ENCODE measurements at regions not wholly inside any gene's neighbourhood (a gene's known extent, or its start where the extent isn't known, plus 50 kb on each side); places are given as distances from the start of the nearest gene placed in this dataset.
"Not testable (repeated sequence)": the region's sequence is repeated elsewhere in the genome, so short reads cannot be mapped to it uniquely, and the experiment has no call there.

- DNase-seq, result no peak
- H3K9me3 Mint-ChIP-seq, result no peaks in the 10 kb centered on the region
- H3K4me1 Mint-ChIP-seq, result no peaks in the 10 kb centered on the region
- POLR2A ChIA-PET, result no interaction called here
- ATAC-seq (ENCODE audit: low read depth), result no peak
- no peaks in the 10 kb centered on the region for H3K36me3 Mint-ChIP-seq
- no peak overlapping the region for H3K4me3 Mint-ChIP-seq
- no peaks in the 10 kb centered on the region for H3K27me3 Mint-ChIP-seq
- no peak overlapping the region for H3K27ac Mint-ChIP-seq
Measured at GRCh38 chr6:15176816-15177370, 69.0 kb upstream of the JARID2 start.

GRCh38 chr6:15183979-15184378, 61.9 kb upstream of the JARID2 start:
- peaks cover 2% of the 10 kb centered on the region for H3K36me3 Mint-ChIP-seq
- no peaks in the 10 kb centered on the region for H3K27me3 Mint-ChIP-seq
- peaks cover 6% of the 10 kb centered on the region for H3K4me1 Mint-ChIP-seq
- no peaks in the 10 kb centered on the region for H3K9me3 Mint-ChIP-seq
- POLR2A ChIA-PET, result no interaction called here
- DNase-seq (no peak), ATAC-seq (ENCODE audit: low read depth) (no peak)
- no peak overlapping the region for H3K27ac Mint-ChIP-seq
- H3K4me3 Mint-ChIP-seq, result no peak overlapping the region

- Mint-ChIP-seq H3K27me3 (no peaks in the 10 kb centered on the region), H3K9me3 (no peaks in the 10 kb centered on the region), H3K36me3 (peaks cover 2% of the 10 kb centered on the region), H3K4me3 (no peak overlapping the region), H3K27ac (no peak overlapping the region), H3K4me1 (peaks cover 6% of the 10 kb centered on the region)
- ATAC-seq (ENCODE audit: low read depth) (peak; percentile 63), DNase-seq (no peak)
- POLR2A ChIA-PET, result no interaction called here
Measured at GRCh38 chr6:15184441-15184861, 61.4 kb upstream of the JARID2 start.

GRCh38 chr6:15185111-15185510, 60.8 kb upstream of the JARID2 start:
- H3K4me1 Mint-ChIP-seq; H3K27ac Mint-ChIP-seq; ATAC-seq (ENCODE audit: low read depth); H3K36me3 Mint-ChIP-seq; H3K27me3 Mint-ChIP-seq; H3K4me3 Mint-ChIP-seq; POLR2A ChIA-PET; H3K9me3 Mint-ChIP-seq; DNase-seq: not testable (repeated sequence)

GRCh38 chr6:15193451-15193850, 52.4 kb upstream of the JARID2 start:
- H3K9me3 Mint-ChIP-seq; ATAC-seq (ENCODE audit: low read depth); H3K4me3 Mint-ChIP-seq; POLR2A ChIA-PET; H3K4me1 Mint-ChIP-seq; DNase-seq; H3K27me3 Mint-ChIP-seq; H3K36me3 Mint-ChIP-seq; H3K27ac Mint-ChIP-seq: not testable (repeated sequence)

- DNase-seq (no peak), ATAC-seq (ENCODE audit: low read depth) (no peak)
- Mint-ChIP-seq H3K36me3 (no peaks in the 10 kb centered on the region), H3K4me3 (no peak overlapping the region), H3K27ac (no peak overlapping the region), H3K27me3 (peaks cover 2% of the 10 kb centered on the region), H3K9me3 (no peaks in the 10 kb centered on the region), H3K4me1 (no peaks in the 10 kb centered on the region)
- POLR2A ChIA-PET, result no interaction called here
Measured at GRCh38 chr6:15194453-15194852, 51.4 kb upstream of the JARID2 start.

Measured in activated naive CD8-positive, alpha-beta T cell treated with anti-CD3 and anti-CD28 coated beads, Interleukin-2, amount 10 ng/mL, durations not matched to agents 7 days and 5 days (primary cell).